NCI-H345 (cell line): ENCODE measurements at regions not wholly inside any gene's neighbourhood (a gene's known extent, or its start where the extent isn't known, plus 50 kb on each side); places are given as distances from the start of the nearest gene placed in this dataset.

Experiments
- DNase-seq: peaks from one replicate; lab custom pipeline; 2025; lab: John Stamatoyannopoulos, UW

- peak; percentile 18 for DNase-seq
These were observed 110.4 kb upstream of the RAB27B start for GRCh38 chr18:54717673-54718407.

GRCh38 chr18:54718408-54718773 is 109.9 kb upstream of the RAB27B start:
- no peak for DNase-seq

GRCh38 chr18:54720620-54721019 is 107.7 kb upstream of the RAB27B start:
- no peak for DNase-seq

- DNase-seq: no peak
These were observed 102.1 kb upstream of the RAB27B start for GRCh38 chr18:54726143-54726542.

DNA sequence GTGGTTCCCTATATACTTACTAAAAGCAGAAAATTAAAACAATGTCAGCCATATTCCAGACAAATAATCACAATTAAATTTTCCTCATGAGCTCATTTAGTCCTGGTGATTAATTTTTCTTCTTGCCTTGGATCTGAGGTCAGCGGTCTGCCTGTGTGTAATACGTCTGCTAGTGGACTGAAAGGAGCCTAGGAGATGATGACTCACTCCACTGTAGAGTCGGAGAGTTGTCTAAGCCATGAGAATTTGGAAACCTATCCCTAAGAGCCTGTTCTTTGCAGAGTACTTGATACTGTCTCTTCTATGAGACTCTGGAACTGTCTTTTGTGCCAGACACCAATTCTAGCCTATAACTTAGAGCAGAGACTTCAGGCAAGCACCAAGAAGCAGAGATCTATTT is 94.2 kb upstream of the RAB27B start:
- DNase-seq: no peak

DNA sequence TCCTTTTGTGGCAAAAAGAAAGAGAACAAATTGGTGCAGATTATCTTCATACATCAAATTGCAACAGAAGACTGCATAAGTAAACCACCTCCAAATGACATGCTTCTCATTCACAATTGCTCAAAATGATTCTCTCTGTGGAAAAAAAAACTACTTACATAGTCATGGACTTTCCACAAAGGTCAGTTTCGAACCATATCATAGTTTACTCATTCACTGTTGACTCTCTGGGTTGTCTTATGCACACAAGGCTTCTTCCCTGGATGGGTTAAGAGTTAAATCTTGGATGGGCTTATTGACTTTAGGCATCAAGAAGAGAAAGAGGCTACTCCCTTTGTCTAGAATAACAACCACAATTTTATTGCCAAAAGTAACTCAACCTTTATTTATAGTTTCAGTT is 91.3 kb upstream of the RAB27B start:
- no peak for DNase-seq

DNA sequence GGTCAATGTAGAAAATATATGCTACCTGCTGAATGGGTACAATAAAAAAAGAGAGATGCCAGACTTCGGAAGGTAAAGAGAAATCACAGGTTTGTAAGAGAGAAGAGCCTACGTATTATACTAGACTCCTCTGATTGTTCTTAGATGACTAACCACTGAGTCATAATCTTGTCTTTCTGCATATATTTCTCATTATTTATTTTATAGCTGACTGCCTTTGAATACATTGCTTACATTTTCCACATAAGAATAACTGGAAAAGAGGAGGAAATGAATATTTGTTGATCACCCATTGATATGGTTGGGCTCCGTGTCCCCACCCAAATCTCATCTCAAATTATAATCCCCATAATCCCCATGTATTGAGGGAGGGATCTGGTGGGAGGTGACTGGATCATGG is 90.3 kb upstream of the RAB27B start:
- no peak for DNase-seq

DNA sequence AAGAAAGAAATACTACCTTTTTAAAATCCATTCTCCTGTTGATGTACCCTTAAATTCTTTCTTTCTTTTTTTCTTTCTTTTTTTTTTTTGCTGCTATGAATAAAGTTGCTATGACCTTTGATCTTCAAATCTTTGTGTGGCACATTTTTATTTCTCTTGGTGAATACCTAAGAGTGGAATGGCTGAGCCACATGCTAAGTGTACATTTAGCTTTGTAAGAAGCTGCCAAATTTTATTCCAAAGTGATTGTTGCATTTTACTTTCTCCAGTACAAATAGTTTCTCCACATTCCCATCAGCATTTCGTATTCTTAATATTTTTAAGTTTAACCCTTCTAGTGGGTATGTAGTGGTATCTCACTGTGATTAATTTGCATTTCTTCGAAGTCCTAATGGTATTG is 88.8 kb upstream of the RAB27B start:
- no peak for DNase-seq

GRCh38 chr18:54740136-54740846 is 88.0 kb upstream of the RAB27B start:
- no peak for DNase-seq

DNA sequence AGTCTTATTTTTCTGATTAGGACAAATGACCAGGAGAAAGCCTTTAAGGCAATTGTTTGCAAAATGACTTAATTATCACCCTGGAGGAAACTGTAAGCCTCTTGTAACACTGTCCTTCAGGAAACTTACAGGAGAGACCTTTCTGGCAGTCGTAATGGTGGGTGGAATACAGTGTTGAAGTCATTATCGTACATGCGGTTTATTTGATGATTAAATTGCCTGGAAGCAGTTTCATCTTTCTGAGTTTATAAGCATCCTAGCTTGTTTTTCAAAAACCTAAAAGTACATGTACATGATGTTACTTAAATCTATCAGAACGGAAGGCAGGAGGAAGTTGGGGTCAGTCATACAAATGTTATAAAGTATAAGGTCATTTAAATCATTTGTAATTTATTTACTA is 86.2 kb upstream of the RAB27B start:
- no peak for DNase-seq

DNA sequence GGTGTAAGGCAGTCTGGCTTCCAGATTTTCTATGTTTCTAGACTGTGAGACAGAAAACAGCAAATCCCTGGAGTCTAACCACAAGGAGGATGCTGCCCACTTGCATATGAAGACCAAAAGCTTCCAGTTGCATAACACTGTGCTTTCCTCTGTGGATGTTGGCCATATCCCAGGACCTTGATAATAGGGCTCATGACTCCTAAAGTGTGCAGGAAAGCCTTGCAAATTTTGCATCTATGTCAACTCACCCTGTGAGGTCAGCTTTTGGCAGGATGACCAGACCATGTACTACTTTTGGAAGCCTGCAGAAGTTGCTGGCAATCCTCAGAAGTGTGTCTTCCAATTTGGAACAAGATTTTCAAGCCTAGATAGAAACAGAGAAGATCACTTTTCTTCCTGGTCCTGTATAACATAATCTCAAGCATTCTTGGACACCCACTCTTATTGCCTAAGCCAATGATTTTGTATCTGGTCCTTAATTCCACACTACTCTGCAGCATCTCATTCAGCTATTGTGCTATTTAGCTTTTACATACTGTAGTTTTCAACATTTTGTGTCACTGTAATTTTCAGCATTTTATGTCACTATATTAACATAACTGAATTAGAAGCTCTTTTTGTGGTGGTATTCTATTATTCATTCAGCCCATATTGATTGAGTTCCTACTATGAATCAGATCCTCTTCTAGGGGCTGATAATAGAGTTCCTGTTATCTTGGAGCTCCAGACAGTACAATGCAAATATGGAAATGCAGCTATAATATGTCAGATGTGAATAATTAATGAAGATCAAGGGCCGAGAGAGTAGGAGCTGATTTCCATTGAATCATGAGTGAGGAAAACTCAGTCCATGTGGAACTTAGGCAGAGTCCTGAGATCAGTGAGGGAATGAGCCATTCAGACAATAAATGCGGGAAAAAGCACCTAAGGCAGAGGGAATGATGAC is 85.3 kb upstream of the RAB27B start:
- DNase-seq: no peak

DNA sequence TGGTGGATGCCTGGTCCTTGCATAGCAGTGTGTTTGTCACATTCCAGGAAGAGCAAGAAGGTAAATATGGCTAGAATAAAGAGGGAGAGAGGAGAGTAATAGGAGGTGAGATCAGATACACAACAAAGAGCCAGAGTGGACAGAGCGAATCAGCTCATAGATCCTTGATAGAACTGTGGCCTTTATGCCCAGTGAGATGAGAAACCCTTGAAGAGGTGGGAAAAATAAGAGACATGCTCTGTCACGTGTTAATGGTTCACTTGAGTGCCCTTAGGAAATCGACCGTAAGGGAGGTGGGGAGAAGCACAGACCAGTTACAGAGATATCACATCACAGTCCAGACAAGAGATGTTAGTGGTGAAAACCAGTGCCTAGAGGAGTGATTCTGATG is 84.7 kb upstream of the RAB27B start:
- no peak for DNase-seq

DNA sequence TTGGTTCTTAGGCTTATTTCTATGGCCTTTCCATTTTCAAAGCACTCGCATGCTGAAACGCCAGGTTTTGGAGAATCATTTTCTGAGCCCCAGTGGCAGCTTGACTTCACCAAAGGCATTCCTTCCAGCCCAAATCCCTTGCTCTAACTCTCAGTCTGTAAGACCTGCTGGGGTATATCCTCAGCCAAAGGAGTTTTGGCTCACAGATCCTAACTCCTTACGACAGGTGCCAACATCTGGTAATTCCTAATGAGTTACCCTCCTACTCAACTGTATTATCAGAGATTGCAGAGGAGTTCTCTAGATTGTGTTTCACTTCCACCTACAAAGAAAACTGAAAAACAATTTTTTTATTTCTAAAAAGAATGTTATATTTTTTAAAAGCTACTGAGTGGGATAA is 79.0 kb upstream of the RAB27B start:
- no peak for DNase-seq

DNA sequence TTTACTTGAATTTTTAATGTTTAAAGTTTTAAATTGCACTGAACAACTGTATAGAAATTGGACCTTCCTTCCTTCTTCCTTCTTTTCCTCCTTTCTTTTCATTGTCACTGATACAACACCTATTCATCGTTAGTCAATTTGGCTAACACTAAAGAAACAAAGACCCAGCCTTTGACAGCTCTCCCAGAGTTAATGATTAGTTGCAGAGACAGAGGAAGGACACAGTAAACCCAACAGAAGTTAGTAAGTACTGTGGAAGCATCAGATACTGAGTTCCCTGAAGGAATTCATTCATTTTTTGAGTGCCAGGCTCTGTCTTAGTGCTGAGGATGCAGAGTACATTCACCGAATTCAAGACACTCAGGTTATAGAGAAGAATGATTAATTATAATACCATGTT is 77.9 kb upstream of the RAB27B start:
- DNase-seq: no peak

DNA sequence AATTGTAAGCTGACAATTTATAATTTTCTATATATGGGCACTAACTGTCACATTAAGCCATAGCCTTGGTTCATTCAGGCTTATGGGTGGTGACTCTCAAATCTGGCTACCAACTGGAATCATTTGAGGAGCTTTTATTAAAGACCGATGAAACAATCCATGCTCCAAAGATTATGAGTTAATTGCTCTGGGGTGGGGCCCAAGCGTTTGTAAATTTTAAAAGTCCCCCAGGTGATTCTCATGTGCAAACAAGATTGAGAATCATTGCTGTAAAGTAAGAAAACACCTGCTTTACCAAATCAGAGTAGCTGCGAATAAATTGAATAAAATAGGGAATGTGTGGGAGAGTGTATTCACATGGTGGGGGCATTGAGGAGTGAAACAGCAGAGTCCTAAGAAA is 76.1 kb upstream of the RAB27B start:
- DNase-seq: no peak

DNA sequence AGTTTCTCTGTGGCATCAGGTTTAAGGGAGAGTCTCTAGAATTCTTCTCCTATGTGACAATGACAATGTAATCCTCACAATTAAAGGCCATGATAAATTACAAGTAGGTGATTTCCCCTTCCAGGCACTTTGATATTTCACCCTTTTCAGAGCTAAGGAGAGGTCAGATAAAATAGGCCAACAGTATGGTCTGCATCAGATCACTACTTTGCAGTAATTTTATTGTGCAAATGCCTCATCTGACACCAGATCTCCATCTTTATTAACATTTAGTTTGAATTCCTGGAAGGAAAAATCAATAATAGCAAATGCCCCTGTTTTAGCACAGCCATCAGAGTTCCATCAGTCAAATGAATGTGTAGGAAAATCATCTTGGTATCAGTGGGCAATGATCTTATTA is 72.8 kb upstream of the RAB27B start:
- DNase-seq: no peak

GRCh38 chr18:54762386-54762785 is 65.9 kb upstream of the RAB27B start:
- DNase-seq: no peak

- no peak for DNase-seq
These were observed 63.5 kb upstream of the RAB27B start for GRCh38 chr18:54764786-54765185.

DNA sequence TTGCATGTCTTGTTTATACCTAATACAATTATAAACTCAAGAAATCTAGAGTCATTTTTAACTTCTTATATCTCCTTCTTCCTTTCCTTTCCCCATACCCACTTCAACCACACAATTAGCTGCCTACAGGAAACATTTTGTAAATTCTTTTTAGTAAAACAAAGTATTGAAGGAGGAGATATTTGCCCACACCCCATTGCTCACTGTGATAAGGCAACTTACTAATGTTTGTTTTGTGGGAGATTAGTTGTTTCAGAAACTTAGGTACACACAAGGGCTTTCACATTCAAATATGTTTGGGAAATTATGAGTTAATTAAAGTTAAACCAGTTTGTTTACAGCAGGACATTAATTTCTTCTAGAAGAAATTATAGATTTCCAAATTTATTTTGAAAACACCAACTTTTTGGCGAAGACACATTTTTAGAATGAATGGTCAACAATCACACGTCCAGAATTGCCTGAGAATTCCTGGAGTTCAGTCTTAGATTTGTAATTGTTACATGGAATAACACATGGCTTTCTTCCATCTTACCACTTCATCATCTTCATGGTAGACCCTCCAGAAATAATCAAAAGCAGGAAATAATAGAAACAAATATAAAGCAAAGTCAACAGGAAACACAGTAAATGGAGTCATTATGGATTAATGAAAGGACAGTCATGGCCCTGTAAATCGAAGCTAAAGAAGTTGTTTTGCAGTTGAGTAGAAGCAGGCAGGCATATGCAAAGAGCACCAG is 62.5 kb upstream of the RAB27B start:
- DNase-seq: no peak

- DNase-seq: no peak
These were observed 61.6 kb upstream of the RAB27B start for GRCh38 chr18:54766634-54767033.

DNA sequence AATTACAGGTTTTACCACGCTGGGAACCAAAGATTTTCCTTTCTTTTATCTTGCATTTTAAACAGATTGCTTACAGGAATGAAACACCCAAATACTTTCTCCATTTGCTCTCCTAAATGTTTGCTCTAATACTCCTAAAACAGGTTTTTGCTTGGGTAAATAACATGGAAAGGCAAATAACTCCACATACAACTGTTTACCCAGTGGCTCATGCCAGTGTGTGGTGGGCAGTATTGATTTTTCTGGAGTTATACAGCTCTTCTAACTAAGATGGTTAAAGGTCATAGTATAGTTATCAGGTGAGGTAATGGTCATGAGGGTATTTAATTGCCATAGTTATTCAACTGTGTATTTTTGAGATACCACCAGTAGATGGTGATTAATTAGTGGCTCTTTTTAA is 61.2 kb upstream of the RAB27B start:
- no peak for DNase-seq
